GM10266 (cell line): ENCODE measurements at regions not wholly inside any gene's neighbourhood (a gene's known extent, or its start where the extent isn't known, plus 50 kb on each side); places are given as distances from the start of the nearest gene placed in this dataset.

Source experiments
- DNase-seq: peaks from one replicate; pipeline ENCODE4 v3.0.0; 2012; ENCODE audit errors: extremely low spot score
- TF ChIP-seq, protein P1 (sequence below): IDR thresholded peaks from 2 replicates; pipeline ENCODE4 v1.5.1; 2012; ENCODE audit warnings: mild to moderate bottlenecking, low read depth; ENCODE audit not compliant: control insufficient read depth, insufficient read depth; ENCODE audit errors: missing control alignments

DNA sequence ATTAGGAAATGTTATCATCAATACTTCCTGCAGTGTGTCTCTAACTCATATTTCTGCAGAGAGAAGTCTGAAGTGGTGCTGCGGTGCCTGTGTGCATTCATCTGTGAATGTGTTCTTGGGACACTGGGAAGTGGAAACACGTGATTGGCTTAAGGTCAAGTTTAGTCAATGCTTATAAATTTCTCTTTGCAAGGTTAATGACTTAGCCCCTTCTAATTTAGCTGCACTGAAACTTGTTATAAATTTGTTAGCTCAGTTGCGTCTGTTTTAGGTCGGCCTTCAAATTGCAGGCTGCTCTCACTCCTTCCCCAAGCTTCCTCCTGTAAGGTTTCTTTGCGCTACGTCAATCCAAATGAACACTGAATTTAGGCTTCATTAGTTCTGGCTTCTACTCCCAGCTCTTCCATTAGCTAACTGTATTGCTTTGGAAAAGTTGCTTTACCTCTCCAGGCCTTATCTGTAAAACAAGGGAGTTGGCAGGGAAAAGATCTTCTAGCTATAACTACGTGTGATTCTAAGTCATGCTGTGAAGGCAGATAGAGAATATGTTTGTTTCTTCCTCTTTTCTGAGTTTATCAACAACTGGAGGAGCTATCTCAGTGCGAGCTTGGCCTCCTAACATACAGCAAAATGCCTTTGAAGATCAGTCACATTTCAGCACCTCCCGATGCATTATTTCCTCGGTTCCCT is 341.8 kb downstream of the NFIB start:
- DNase-seq = no peak
- TF ChIP-seq, protein P1, sequence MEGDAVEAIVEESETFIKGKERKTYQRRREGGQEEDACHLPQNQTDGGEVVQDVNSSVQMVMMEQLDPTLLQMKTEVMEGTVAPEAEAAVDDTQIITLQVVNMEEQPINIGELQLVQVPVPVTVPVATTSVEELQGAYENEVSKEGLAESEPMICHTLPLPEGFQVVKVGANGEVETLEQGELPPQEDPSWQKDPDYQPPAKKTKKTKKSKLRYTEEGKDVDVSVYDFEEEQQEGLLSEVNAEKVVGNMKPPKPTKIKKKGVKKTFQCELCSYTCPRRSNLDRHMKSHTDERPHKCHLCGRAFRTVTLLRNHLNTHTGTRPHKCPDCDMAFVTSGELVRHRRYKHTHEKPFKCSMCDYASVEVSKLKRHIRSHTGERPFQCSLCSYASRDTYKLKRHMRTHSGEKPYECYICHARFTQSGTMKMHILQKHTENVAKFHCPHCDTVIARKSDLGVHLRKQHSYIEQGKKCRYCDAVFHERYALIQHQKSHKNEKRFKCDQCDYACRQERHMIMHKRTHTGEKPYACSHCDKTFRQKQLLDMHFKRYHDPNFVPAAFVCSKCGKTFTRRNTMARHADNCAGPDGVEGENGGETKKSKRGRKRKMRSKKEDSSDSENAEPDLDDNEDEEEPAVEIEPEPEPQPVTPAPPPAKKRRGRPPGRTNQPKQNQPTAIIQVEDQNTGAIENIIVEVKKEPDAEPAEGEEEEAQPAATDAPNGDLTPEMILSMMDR = no peak

DNA sequence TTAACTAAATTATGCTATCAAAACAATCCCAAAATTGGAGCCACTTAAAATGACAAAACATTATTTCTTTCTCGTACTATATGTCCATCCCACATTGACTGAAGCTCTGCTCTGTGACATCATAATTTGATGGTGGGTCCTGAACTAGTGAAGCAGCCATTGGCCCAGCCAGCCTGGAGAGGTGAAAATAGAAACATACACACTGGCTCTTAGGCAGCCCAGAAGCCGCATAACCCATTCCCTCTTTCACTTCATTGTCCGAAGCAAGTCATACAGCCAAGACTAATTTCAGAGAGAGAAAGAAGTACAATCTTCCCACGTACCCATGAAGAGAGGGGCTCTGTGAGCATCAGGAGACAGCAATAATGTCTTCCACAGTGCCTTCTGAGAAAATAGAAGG is 342.5 kb downstream of the NFIB start:
- DNase-seq = no peak
- TF ChIP-seq, protein P1 = no peak

DNA sequence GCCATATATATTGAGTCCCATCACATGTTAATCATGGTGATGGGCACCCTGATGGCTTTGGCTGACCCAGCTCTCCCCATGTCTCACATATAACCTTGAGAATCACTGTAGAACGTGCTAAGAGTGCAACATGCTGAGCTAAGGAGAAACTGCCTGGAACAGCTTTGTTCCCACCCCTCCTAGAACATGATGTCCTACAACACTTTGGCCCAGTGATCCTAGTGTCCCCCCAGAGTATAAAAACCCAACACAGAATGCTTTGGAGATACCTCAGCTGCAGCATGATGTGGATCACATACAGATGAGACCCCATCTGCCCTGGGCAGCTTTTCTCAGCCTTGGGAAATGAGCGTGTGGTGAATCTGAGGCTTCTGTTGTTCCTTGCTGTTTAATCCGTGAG is 343.5 kb downstream of the NFIB start:
- TF ChIP-seq, protein P1 = no peak
- DNase-seq = no peak

DNA sequence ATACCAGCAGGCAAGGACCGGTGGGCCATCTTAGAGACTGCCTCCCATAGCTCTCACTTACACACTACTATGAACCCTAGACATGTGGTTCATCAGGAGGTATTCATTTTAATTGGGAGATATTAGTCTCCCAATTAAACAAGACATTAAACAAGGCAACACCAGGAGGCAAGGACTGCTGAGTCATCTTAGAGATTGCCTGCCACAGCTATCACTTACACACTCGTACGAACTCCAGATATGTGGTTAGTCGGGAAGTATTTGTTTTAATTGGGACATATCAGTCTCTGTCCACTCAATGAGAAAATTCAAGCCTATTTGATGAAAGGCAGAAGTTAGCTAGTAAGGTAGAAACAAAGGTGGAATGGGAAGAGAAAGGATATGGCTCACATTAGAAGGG is 343.9 kb downstream of the NFIB start:
- TF ChIP-seq, protein P1 = no peak
- no peak for DNase-seq

DNA sequence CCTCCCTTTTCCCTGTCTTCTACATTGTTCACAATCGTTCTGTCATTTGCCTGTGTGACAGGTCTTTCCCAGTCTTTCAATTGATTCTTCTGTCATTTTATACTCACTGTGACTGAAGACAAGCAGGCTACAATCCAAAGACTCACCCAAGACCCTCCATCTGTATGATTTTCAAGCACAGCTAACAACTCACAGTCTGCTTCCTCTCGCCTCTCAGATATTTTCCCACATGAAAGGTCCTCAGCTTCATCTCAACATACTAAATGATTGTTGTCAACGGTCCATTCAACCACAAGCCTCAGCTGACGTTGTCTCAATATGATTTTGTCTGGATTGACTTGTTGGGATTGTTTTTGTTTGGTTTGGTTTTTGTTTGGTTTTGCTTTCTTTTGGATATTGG is 346.5 kb downstream of the NFIB start:
- TF ChIP-seq, protein P1 = no peak
- no peak for DNase-seq

DNA sequence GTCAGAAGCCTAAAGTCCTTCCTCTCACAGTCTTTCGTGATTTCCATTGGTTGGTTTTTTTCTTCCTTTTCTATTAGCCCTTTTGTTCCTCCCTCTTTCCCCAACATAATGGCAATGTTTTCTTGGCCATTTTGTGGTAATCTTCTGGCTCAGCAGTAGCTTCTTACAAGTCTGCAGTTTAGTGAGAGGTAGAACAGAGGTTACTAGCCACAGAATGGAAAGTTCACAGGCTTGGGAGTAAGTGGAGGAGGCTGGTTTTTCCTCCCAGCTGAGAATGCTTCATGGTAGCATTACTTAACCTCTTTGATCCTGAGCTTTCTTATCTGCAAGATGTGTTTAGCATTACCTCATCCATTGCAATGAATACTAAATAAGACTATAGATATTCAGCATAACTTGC is 346.9 kb downstream of the NFIB start:
- TF ChIP-seq, protein P1 = no peak

DNA sequence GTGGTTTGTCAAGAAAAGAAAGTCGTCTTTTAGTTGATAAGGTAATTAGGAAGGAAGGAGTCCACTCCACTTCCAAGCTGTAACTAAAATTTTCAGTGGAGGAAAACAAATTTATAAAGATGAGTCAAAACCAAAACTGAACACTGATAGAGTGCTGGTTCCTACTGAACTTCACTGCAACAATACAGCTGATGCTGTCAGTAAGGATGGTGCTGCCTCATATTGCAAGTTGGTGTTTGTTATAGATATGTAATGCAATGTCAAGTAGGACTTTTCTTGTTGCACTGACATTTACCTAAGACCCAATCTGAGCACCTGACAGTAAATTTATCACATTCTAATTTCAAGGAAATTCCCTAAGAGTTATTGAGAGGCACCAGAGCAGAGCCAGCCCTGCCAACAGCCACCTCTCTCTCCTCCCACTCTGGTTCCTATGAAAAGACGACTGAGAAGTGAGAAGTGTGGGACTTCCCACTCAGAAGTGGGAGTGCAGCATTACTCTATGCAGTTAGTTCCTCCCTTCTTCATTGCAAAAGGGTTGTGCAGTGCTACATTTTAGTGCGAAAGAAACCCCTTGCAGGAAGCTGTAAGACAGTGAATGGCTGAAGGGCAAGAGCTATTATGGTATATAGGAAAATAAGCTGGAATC is 350.8 kb downstream of the NFIB start:
- DNase-seq = no peak
- TF ChIP-seq, protein P1 = no peak

More for the DNA sequence above, 346.9 kb downstream of the NFIB start:
- no peak for DNase-seq
